HG03571 (cell line): ENCODE measurements at regions not wholly inside any gene's neighbourhood (a gene's known extent, or its start where the extent isn't known, plus 50 kb on each side); places are given as distances from the start of the nearest gene placed in this dataset.

Experiments
- ATAC-seq: cut with Tn5 transposase; IDR thresholded peaks from one replicate; pipeline ENCODE4 v1.9.1; 2021; ENCODE audit not compliant: unreplicated experiment

GRCh38 chr2:16127958-16128357, 187.6 kb downstream of the MYCN start:
- no peak for ATAC-seq

DNA sequence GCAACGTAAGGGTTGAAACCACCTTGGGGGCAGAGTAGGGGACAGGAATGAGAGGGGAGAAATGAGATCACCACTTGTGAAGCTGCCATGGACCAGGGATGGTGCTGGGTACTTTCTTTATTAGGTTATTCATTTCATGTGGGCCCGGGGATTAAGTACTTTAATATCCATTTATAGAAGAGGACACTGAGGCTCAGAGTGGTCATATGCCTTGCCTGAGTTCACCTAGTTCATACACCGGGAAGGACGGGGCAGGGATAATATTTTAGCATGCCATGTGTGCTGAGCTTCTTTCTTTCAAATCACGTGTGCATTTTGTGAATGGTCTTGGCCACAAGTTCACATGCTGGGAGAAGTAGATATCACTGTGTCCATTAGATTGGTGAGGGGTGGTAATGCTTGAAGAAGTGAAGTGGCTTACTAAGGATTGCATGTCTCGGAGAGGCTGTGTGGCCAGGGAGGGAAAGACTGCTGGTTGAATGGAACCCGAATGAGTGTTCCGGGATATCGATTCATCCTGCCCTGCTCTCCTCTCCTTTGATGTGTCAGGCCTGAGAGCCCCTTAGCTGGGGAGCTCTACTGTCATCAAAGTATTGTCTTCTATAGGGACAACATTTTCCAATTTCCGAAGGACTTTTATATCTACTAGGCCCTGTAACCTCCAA, 187.1 kb downstream of the MYCN start:
- no peak for ATAC-seq

DNA sequence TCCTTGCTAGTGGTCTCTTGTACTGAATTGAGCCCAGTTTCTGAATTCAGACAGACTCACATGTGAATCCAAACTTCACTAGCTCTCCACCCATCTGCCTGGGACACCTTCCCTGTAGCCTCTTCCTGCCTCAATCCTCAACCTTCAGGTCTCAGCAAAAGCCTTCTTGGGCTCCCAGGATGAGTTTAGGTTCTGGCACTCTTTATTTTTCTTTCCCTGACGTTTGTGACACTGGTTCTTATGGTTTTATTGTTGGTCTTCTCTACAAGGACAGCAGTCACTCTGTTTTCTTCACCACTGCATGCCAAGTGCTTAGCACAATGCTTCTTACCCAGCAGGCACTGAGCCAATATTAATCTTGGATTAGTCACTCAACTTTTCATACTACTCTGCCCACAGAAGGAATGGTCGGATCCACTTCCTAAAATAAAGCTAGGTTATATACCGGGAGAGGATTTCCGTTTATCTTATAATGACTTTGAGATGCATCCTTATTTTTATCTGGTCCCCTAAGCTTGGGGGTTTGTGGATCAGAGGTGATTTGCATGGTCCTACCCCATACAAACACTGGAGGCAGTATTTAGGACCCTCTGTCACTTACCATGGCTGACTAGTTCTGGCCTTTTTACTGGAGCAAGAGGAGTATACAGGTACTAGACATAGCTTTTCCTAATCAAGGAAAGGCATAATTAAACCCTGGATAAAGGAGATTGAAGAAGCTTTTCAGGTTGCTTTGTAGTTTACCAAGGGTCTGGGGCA, 186.3 kb downstream of the MYCN start:
- no peak for ATAC-seq

DNA sequence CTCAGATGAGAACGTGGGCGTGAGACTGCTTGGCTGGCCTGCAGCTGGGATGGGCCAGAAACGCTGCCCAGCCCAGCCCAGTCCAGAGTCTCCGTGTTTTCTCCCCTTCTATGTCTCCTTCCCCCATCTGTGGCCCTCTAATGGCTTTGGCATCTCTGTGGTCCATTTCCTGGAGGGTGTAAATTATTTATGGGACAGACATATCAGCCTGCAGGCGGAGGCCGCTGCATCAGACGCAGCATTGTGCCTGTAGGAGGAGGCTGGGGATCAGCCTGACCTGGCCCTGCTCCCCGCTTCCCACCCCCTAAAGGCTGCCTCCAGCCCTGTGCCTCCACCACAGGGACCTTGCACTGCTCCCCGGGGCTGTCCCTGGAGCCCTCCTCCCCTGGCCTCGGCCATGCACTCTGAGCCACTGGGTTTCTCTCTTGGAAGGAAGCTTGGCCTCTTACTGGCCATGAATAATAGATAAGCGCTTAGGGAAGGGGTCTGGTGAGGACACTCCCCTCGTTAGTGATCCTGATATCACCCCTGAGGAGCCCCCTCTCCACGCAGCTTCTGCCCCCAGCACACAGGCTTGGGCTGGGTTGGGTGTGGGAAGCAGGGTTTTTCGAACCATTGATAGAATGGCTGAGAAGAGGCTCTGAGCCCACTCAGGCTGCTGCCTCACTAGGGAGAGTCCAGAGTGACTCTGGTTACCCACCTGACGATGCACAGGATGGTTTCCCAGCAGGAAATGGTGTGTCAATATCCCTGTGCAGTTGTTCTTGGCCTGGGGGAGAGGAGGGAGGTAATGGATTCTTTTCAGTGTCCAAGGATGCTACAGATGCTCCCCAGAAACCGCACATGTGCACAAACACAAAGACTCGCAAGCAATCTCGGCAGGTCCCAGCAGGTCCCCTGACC, 185.5 kb downstream of the MYCN start:
- ATAC-seq: no peak

DNA sequence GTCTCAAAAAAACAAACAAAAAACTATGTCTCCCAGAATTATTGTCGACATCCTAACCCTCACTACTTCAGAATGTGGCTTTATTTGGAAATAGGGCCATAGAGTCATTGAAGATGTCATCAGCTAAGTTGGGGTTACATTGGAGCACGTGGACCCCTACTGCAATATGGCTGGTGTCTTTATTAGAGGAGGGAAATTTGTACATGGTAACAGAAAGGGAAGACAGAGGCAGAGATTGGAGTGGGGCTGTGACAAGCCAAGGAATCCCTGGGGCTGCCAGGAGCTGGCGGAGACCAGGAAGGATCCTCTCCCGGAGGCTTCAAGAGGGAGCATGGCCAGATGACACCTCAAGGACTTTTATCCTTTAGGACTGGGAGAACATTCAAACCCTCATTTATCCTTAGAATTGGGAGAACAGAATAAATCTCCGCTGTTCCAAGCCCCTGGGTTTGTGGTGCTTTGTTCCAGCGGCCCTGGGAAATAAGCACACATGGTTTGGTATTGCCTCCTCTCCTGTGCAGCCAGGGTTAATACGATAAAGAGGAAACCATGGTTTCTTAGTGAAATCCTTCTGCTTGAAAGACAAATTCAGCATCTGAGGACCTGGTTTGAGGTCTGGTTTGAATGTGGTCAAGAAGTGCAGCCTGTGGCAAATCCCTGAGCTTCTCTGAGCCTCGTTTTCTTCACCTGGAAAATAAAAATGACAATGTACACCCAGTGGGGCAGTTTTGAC, 184.7 kb downstream of the MYCN start:
- ATAC-seq: no peak

GRCh38 chr2:16123856-16124780, 183.8 kb downstream of the MYCN start:
- ATAC-seq: no peak

- no peak for ATAC-seq
Observed at GRCh38 chr2:16123421-16123820, 183.1 kb downstream of the MYCN start.

GRCh38 chr2:16122556-16122955, 182.2 kb downstream of the MYCN start:
- ATAC-seq: no peak

- ATAC-seq: no peak
Observed at GRCh38 chr2:16121986-16122390, 181.6 kb downstream of the MYCN start.

GRCh38 chr2:16121231-16121985, 181.1 kb downstream of the MYCN start:
- ATAC-seq: no peak

DNA sequence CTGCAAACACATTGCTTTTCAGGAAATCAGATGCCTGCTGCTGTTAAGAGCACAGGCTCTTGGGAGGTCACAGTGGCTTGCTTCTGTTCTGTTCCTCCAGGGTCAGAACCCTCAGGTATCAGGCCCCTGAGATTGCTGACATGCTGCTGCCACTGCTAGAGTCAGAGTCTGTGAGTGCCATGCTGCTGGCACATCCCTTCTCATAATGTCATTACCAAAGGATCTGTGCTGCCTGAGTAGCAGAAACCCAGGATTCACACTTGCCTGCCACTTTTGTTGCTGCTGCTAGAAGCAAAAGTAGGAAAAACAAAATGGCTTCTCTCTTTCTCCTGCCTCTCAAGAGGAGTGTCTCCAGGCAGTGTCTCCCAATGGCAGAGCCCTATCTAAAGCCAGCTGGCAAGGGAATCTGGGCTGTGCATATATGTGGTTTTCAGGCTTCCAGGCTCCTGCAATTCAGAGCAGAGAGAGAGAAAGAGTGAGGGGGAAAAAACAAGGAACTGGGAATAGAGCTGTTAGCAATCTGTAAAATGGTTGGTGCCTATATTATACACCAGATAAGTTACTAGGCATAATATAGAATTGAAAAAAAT, 180.3 kb downstream of the MYCN start:
- ATAC-seq: no peak

DNA sequence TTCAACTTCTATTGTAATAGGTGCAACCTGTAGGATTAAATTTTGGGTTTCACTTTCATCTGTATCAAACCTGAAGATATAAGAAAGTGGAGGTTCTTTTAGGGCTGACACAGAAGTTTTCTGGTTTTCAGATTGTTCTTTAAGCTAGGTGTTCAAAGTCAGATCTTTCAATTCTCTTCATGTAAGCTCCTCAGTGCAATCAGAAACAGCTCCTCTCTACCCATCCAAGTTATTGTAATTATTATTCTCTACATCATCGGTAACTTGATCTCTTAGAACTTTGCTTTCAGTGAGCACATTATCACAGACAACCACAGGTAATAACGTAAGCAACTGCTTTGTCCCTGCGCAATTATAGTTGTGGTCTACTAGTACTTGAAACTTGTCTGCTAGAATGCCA, 179.4 kb downstream of the MYCN start:
- ATAC-seq: no peak

DNA sequence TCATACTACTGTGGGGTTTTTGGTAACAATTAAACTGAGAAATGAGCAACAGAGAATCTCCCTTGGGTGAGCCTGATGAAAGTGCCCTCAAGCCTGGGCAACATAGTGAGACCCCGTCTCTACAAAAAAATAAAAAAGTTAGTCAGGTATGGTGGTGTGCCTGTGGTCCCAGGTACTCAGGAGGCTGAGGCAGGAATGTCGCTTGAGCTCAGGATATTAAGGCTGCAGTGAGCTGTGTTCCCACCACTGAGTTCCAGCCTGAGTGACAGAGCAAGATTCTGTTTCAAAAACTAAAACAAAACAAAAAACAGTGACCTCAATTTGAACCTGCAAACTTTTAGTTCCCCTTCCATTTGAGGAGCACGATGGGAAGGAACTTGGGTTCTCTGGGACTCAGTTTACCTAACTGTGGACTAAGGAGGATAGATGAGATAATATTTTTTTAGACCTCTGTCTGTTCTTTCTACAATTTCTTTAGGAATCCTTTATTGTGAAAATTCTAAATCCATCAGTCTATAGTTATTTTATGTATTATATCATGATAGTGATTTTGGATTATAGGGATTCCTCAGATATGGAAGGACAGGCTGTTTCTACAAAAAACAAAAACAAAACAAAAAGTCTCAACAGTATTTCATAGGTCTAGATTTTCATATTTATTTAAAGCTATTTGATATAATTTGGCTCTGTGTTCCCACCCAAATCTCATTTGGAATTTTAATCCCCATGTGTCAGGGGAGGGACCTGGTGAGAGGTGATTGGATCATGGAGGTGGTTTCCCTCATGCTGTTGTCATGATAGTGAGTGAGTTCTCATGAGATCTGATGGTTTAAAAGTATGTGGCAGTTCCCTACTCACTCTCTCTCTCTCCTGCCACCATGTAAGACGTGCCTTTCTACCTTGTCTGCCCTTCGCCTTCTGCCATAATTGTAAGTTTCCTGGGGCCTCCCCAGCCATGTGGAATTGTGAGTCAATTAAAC, 178.6 kb downstream of the MYCN start:
- ATAC-seq: no peak

DNA sequence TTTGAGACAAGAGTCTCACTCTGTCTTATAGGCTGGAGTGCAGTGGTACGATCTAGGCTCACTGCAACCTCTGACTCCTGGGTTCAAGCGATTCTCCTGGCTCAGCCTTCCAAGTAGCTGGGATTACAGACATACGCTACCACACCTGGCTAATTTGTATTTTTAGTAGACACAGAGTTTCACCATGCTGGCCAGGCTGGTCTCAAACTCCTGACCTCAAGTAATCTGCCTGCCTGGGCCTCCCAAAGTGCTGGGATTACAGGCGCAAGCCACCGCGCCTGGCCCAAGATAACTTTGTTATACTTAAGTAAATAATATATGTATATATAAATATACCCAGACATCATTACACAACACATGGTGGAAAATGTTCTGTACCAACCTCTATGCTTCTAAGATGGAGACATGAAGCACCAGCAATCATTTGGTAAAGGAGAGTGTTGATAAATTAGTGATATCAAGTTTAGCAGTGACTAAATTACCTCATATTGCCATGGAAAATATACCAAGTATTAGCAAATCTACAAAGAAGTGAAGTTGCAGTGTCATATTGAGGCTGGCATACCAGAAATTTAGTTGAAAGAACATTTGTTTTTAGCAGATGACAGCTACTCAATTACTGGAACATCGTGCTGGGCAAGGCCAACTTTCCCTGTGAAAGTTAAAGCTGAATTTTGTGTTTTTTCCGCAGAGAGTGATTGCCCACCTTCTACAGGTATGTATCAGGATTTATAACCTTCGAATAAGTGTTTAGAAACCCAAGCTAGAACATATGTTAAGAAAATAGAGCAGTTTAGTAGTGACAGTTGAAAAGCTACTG, 177.7 kb downstream of the MYCN start:
- ATAC-seq: no peak

GRCh38 chr2:16117021-16117700, 176.8 kb downstream of the MYCN start:
- no peak for ATAC-seq
